ENCODE measurements at regions not wholly inside any gene's neighbourhood (a gene's known extent, or its start where the extent isn't known, plus 50 kb on each side); places are given as distances from the start of the nearest gene placed in this dataset.

DNA sequence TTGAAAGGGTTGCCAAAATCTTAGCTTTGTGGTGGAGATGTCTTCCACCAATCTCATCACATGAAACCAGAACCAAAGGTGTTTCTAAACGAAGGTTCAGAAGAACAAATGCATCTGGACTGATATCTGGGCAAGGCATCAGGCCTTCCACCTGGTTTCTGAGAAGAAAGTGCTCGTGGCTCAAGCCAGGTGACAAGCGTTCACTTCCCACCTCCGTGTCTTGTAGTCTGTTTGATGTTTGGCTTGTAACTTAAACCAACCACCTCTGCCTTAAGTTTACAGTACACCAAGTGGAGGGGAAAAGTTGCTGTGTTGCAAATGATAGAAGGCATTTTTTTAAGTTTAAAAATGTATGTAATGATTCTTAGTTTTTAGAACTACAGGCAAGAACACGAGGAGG is 66.9 kb upstream of the MAP3K7 start:
- no peak for DNase-seq

GRCh38 chr6:90650041-90650940 is 63.4 kb upstream of the MAP3K7 start:
- DNase-seq: no peak

- no peak for DNase-seq
Measured at GRCh38 chr6:90648873-90649272, 62.0 kb upstream of the MAP3K7 start.

DNA sequence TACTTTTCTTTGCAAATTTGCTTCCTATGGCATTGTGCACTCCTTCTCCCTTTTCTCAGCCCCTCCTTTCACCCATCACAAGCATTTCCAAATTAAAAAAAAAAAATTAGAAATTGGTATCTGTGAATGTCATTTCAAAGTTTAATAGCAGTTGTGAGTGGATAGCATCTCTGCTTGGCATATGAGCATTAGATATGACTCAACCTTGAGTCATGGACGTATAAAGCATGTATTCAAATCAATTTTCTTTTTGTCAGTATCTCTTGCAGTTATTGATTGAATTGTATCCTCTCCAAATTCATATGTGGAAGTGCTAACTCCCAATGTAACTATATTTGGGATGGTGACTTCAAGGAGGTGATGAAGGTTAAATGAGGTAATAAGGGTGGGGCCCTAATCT is 60.1 kb upstream of the MAP3K7 start:
- DNase-seq: no peak

- DNase-seq: no peak
Measured at GRCh38 chr6:90645634-90646033, 58.8 kb upstream of the MAP3K7 start.

- no peak for DNase-seq
Measured at GRCh38 chr6:90644492-90644891, 57.6 kb upstream of the MAP3K7 start.

- DNase-seq: no peak
Measured at GRCh38 chr6:90643381-90643780, 56.5 kb upstream of the MAP3K7 start.

- DNase-seq: no peak
Measured at GRCh38 chr6:90637320-90637719, 50.4 kb upstream of the MAP3K7 start.
